Embryonic facial prominence (tissue), 1 donor: ENCODE measurements at regions not wholly inside any gene's neighbourhood (a gene's known extent, or its start where the extent isn't known, plus 50 kb on each side); places are given as distances from the start of the nearest gene placed in this dataset.
"Not testable (repeated sequence)": the region's sequence is repeated elsewhere in the genome, so short reads cannot be mapped to it uniquely, and the experiment has no call there.

ENCODE experiments used
- DNase-seq: peaks from one replicate; pipeline ENCODE4 v3.0.0-alpha.2; 2016; ENCODE audit errors: extremely low spot score

DNA sequence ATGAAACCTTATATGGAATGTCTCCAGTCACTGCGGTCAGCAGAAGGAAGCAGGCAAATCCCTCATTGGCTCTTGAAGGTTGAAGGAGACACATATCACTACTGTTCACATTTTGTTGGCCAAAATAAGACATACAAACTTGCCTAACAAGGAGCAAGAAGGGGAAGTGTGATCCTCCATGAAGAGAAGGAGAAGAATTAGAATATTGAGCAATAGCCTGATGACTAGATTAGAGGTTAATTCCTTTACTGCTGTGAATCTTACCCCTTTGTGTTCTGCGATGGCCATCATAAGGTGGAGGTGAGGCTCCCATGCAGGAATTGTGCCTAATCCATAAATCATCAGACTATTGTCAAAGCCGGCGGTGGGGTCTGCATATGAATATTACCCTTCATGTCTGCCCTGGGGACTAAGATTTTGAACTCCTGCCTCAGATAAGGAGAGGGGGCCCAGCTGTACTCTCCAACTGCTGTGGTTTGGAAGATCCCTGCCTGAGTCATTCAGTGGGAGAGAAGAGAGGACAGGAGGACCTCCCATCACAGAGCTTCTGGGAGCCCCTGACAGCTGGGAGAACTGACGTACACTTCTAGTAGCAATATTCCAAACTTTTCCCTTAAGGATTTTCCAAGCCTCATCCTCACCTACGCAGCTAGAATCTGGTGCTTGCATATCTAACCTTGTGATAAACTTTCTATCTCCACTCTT, 398.5 kb downstream of the REEP3 start:
- DNase-seq, result no peak

GRCh38 chr10:63920926-63921325, 399.7 kb downstream of the REEP3 start:
- no peak for DNase-seq

GRCh38 chr10:63921908-63922467, 400.8 kb downstream of the REEP3 start:
- DNase-seq, result no peak

DNA sequence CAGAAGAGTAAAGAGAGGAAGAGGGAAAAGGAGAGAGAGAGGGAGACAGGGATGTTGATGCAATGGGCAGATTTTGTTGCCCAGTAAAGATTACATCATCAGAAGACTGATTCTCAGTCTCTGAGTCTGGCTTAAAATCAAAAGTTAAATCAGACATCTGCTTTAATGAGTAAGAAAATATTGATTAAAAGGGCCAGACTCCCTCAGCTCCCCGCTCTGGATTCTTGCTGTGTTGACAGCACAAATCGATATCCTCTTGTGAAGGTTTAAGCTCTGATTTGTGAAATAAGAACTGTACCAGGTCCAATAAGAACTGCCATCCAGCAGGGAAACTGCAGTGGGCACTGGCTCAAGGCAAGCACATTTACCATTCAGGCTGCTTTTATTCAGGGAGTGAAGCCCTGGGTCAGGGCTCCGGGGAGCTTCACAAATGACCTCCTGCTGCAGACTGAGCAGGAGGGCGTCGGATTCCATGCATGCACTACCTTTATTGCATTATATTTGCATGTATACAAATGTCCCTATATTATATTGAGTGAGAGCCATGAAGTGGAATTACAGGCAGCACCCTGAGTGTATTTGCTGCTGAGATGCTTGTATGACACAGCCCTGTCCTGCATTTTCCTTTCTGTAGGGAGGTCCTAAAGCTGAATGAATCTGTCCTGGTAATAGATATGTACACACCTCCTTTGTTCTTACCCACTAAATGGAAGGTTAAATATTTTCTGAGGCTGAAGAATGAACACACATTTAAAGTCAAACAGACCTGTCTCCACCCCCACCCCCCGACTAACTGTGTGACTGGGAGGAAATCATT, 401.5 kb downstream of the REEP3 start:
- no peak for DNase-seq

GRCh38 chr10:63929831-63930467, 408.7 kb downstream of the REEP3 start:
- DNase-seq, result no peak

DNA sequence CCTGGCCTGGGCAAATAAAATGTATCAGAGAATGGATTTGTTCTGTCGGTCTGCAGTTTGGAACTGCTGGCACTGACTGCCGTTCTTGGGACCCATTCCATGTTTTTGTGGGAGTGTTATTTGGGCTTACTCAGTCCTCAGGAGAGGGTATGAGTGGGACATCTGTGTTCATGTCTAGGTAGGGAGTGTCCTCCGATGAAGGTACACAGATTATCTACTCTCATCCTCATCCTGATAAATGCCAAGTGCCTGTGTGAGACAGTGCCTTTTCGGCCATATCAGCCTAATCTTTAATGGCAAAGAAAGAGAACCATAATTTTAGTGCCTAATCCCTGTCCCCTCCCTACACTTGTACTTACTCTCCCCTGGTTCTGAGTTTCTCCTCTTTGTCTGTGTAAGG, 409.4 kb downstream of the REEP3 start:
- DNase-seq, result no peak

GRCh38 chr10:63935705-63936104, 414.5 kb downstream of the REEP3 start:
- no peak for DNase-seq

DNA sequence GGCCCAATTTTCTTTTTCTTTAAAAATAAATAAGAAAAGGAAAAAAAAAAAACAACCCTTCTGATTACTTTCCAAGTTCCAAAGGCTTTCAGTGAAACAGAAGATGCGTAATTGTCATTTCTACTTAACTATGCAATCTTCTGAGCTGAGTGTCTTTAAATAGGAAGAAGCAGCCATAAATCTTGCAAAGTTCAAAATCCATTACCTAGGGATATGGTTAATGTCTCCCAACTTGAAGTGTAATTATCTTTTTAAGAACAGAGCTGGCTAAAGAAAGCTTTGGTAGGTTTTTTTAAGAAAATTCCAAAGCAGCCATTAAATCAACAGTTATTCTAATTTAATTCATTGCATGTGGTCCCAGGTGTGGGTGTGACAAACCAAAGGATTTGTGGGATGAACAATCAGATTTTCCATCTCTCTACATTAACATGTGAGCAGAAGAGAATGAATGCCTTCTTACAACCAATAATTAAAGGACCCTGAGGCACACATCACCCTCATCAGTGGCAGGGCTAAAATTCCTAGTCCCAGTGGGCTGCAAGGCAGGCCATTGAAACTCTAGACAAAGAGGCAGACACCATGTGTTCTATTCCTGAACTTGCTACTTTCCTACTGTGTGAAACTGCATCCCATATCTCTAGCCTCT, 419.2 kb downstream of the REEP3 start:
- no peak for DNase-seq

DNA sequence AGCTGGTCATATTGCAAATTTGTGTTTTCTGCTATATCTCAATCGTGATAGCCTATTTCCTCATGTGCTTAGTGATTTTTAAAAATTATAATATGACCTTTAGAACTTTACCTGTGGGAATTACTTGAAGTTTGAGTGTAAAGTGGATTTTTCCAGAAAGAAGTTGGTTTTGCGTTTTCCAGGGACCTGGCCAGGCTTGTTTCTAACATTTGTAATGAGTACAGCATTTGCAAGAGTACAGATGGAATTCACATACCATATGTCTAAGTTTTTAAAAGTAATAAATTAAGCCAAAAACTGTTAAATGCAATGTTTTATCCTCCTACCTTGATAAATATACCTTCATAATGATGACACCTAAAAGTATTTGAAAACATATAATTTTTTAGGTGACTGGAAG, 443.2 kb downstream of the REEP3 start:
- no peak for DNase-seq

DNA sequence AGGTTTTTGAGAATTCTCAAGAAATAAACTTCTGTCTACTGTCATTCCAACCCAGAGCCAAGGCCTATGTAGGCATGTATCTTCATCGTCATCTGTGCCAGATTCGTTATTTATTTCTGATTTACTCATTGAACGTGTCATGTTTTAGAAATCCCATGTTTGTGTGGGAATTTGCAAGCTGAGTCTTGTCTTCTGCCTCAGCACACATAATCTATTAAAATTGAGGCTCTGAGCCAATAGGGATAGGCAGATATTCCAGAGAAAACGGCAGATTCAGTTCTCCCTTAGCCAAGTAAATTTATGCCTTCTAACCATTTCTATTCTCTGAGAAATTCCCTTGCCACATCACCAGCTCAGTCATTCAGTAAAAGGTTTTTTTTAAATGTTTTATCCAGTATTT, 444.6 kb downstream of the REEP3 start:
- DNase-seq, result no peak

- no peak for DNase-seq
Measured at GRCh38 chr10:63972949-63973827, 452.0 kb downstream of the REEP3 start.

GRCh38 chr10:63976538-63976937, 455.3 kb downstream of the REEP3 start:
- no peak for DNase-seq

DNA sequence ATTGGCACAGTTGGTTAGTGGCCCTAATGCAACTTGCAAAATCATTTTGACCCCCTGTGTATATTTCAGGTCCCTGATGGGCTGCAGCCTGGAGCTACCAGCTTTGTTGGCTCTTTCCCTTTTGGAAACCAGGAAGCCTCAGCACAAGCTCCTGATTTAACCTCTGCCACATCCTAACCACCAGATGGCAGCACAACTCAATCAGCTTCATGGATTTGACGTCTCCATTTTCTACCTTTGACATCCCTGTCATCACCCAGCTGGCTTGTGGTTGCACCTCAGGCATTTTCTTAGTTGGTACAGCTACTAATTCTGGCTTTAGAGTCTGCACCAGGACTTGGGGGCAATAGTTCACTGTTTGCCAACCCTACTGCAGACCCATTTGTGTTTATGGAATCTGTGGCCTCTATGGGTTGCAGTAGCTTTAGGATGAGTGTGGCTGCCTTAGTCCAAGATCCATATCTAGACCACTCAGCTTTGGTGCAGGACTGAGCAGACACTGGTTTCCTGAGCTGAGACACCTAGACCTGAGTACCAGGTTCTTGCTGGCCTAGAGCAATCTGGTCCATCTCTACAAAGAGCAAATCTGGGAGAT, 456.2 kb downstream of the REEP3 start:
- DNase-seq, result no peak

DNA sequence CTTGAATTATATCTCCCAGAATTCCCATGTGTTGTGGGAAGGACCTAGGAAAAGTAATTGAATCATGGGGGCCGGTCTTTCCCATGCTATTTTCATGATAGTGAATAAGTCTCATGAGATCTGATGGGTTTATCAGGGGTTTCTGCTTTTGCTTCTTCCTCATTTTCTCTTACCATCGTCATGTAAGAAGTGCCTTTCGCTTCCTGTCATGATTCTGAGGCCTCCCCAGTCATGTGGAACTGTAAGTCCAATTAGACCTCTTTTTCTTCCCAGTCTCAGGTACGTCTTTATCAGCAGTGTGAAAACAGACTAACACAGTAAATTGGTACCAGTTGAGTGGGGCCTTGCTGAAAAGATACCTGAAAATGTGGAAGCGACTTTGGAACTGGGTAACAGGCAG, 459.7 kb downstream of the REEP3 start:
- DNase-seq, result not testable (repeated sequence)

DNA sequence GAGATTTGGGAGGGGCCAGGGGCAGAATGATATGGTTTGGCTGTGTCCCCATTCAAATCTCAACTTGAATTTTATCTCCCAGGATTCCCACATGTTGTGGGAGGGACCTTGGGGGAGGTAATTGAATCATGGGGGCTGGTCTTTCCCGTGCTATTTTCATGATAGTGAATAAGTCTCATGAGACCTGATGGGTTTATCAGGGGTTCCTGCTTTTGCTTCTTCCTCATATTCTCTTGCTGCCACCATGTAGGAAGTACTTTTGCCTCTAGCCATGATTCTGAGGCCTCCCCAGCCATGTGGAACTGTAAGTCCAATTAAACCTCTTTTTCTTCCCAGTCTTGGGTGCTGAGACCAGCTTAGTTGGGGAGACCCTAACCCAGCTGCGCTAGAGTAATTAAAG, 462.9 kb downstream of the REEP3 start:
- DNase-seq, result not testable (repeated sequence)

DNA sequence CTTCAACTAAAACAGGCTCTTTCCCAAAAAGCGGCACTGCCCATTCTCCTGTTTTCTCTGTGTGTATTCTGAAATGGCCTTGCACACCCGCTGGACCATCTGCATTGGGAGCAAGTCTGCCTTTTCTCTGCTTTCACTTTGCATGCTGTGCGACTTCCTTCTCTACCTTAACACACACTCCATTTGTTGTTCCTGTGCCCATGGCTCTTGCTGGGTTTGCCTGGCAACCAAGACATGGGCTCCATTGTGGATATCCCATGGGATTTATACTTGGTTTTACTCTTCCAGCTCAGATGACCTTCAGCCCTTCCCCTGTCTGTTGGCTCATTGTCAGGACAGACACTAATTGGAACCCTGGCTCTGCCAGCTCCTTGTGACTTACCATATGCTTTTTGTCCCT, 465.3 kb downstream of the REEP3 start:
- no peak for DNase-seq

GRCh38 chr10:63987212-63987611, 466.0 kb downstream of the REEP3 start:
- DNase-seq, result no peak

- DNase-seq, result no peak
Measured at GRCh38 chr10:63994371-63994770, 473.2 kb downstream of the REEP3 start.

- DNase-seq, result no peak
Measured at GRCh38 chr10:64007157-64007556, 486.0 kb downstream of the REEP3 start.

- no peak for DNase-seq
Measured at GRCh38 chr10:64010711-64011110, 489.5 kb downstream of the REEP3 start.
